SK-N-SH (cell line): ENCODE measurements at regions not wholly inside any gene's neighbourhood (a gene's known extent, or its start where the extent isn't known, plus 50 kb on each side); places are given as distances from the start of the nearest gene placed in this dataset.
A peak's percentile ranks its signal among the peaks of the same experiment; 100 is the strongest.
"Not testable (repeated sequence)": the region's sequence is repeated elsewhere in the genome, so short reads cannot be mapped to it uniquely, and the experiment has no call there.

Experiments
- CTCF ChIA-PET: fragments of 300-600, 350-600 bp; formaldehyde crosslinking; extraction: SDS; loops from one replicate; lab custom pipeline; 2021; lab: Yijun Ruan, JAX
- POLR2A ChIA-PET: fragments of 350-600 bp; sonication (Branson Sonifier 250); formaldehyde crosslinking; extraction: SDS; loops from one replicate; lab custom pipeline; 2020; ENCODE audit warnings: antibody characterized with exemption, inconsistent platforms; lab: Yijun Ruan, JAX
- DNase-seq: peaks from one replicate; pipeline ENCODE4 v3.0.0; 2012
- H2AFZ ChIP-seq: fragments of 200-600 bp; sonication (generic); 2 replicates; pipeline ENCODE4 v1.8.1; 2016; ENCODE audit warnings: antibody characterized with exemption, mild to moderate bottlenecking, low read depth
- H3F3A ChIP-seq: fragments of 200-600 bp; sonication (generic); replicated peaks from 2 replicates; pipeline ENCODE3; 2016; ENCODE audit warnings: antibody characterized with exemption, mild to moderate bottlenecking; ENCODE audit not compliant: insufficient read depth
- H3K27ac ChIP-seq, 2 experiments: fragments of 200-500 bp in 1 of 2; fragments of 200-600 bp in 1 of 2; sonication (Bioruptor generic) in 1 of 2; sonication (generic), shearing (Covaris generic) in 1 of 2; 2 replicates each; pipeline versions ENCODE4 v1.5.1 to v1.6.1; 2014 to 2016; ENCODE audit warnings: low read depth in 2 of 2, inconsistent platforms in 1 of 2, low read length in 1 of 2, mild to moderate bottlenecking in 1 of 2, mixed read lengths in 1 of 2
- H3K27me3 ChIP-seq: fragments of 200-600 bp; sonication (generic), shearing (Covaris generic); 2 replicates; pipeline ENCODE4 v1.6.1; 2016; ENCODE audit warnings: mixed run types; ENCODE audit not compliant: insufficient read depth
- H3K36me3 ChIP-seq, 2 experiments: fragments of 200-500 bp in 1 of 2; fragments of 200-600 bp in 1 of 2; sonication (Bioruptor generic) in 1 of 2; sonication (generic) in 1 of 2; replicated peaks in 1 of 2; 2 replicates each; pipeline versions ENCODE3 to v1.5.1; 2014 to 2016; ENCODE audit warnings: low read length in 1 of 2, mild to moderate bottlenecking in 1 of 2; ENCODE audit not compliant: insufficient read depth in 2 of 2, control insufficient read depth in 1 of 2
- H3K4me1 ChIP-seq, 2 experiments: fragments of 200-500 bp in 1 of 2; fragments of 200-600 bp in 1 of 2; sonication (Bioruptor generic) in 1 of 2; sonication (generic), shearing (Covaris generic) in 1 of 2; 2 replicates each; pipeline versions ENCODE4 v1.5.1 to v1.6.1; 2014 to 2016; ENCODE audit warnings: low read depth in 1 of 2, low read length in 1 of 2, mixed run types in 1 of 2; ENCODE audit not compliant: insufficient read depth in 2 of 2, control insufficient read depth in 1 of 2
- H3K4me2 ChIP-seq: fragments of 200-600 bp; sonication (generic), shearing (Covaris generic); 2 replicates; pipeline ENCODE4 v1.6.1; 2017; ENCODE audit warnings: mixed run types
- H3K4me3 ChIP-seq, 2 experiments: fragments of 200-500 bp in 1 of 2; fragments of 200-600 bp in 1 of 2; sonication (Bioruptor generic) in 1 of 2; sonication (generic), shearing (Covaris generic) in 1 of 2; 2 replicates each; pipeline versions ENCODE4 v1.5.1 to v1.8.1; 2014 to 2016; ENCODE audit warnings: low read depth in 2 of 2, inconsistent platforms in 1 of 2, low read length in 1 of 2, mild to moderate bottlenecking in 1 of 2, mixed read lengths in 1 of 2, moderate library complexity in 1 of 2
- H3K79me2 ChIP-seq: fragments of 200-600 bp; sonication (generic); 2 replicates; pipeline ENCODE4 v1.8.1; 2017; ENCODE audit warnings: mild to moderate bottlenecking; ENCODE audit not compliant: insufficient read depth
- H3K9ac ChIP-seq: fragments of 200-600 bp; sonication (generic); 2 replicates; pipeline ENCODE4 v1.6.1; 2017; ENCODE audit warnings: mixed run types
- H3K9me2 ChIP-seq: fragments of 200-600 bp; sonication (generic); 2 replicates; pipeline ENCODE4 v1.6.1; 2017; ENCODE audit warnings: mixed run types
- H3K9me3 ChIP-seq: fragments of 200-600 bp; sonication (generic); 2 replicates; pipeline ENCODE4 v1.6.1; 2017; ENCODE audit warnings: mixed run types, mild to moderate bottlenecking, moderate library complexity
- H4K20me1 ChIP-seq: fragments of 200-600 bp; sonication (generic); 2 replicates; pipeline ENCODE4 v1.6.1; 2017; ENCODE audit warnings: mild to moderate bottlenecking, mixed run types; ENCODE audit not compliant: insufficient read depth
- CTCF ChIP-seq: fragments of 200-600 bp; sonication (generic); IDR thresholded peaks from 2 replicates; pipeline ENCODE4 v1.6.1; 2017; ENCODE audit warnings: antibody characterized with exemption, mild to moderate bottlenecking, moderate library complexity
- ELF1 ChIP-seq: IDR thresholded peaks from 2 replicates; pipeline ENCODE4 v1.4.0; 2012
- GATA2 ChIP-seq: sonication (generic); formaldehyde crosslinking; IDR thresholded peaks from 2 replicates; pipeline ENCODE4 v1.5.0; 2020; ENCODE audit warnings: mild to moderate bottlenecking, missing genetic modification reagents
- NRF1 ChIP-seq: IDR thresholded peaks from 2 replicates; pipeline ENCODE4 v1.6.1; 2012; ENCODE audit warnings: low read depth, mild to moderate bottlenecking, low read length
- RAD21 ChIP-seq: IDR thresholded peaks from 2 replicates; pipeline ENCODE4 v1.6.1; 2012; ENCODE audit warnings: mild to moderate bottlenecking, low read length
- RFX5 ChIP-seq: IDR thresholded peaks from 2 replicates; pipeline ENCODE4 v1.6.1; 2012; ENCODE audit warnings: mild to moderate bottlenecking, improper control_type of control experiment, low read length
- SIN3A ChIP-seq: IDR thresholded peaks from 2 replicates; pipeline ENCODE4 v1.6.1; 2012; ENCODE audit warnings: low read depth, mild to moderate bottlenecking, low read length, moderate library complexity, borderline replicate concordance
- TAF1 ChIP-seq: IDR thresholded peaks from 2 replicates; pipeline ENCODE4 v1.6.1; 2012; ENCODE audit warnings: low read depth, mild to moderate bottlenecking, low read length, moderate library complexity, borderline replicate concordance
- WGBS: methylation state at CpG from one replicate; pipeline ENCODE4 v1.1.6; 2017; ENCODE audit warnings: low lambda C conversion rate; 5-methylcytosine and 5-hydroxymethylcytosine counted together

GRCh38 chr5:126284977-126285696, 138.1 kb upstream of the GRAMD2B start:
- no peaks in the 10 kb centered on the region for H4K20me1 ChIP-seq
- WGBS, result 59% methylated on average over 6 of the region's 6 CpGs
- ChIA-PET POLR2A (no interaction called here), CTCF (no interaction called here)
- H3K4me1 ChIP-seq, result no peaks in the 10 kb centered on the region; a peak in 2 of 4 replicates
- H3K36me3 ChIP-seq, result no peaks in the 10 kb centered on the region
- no peak overlapping the region for H3K27ac ChIP-seq
- H2AFZ ChIP-seq, result no peak overlapping the region
- H3K4me3 ChIP-seq, result no peak overlapping the region
- H3F3A ChIP-seq, result no peaks in the 10 kb centered on the region
- TF ChIP-seq RFX5 (no peak), TAF1 (no peak), SIN3A (no peak), GATA2 (no peak), ELF1 (no peak)
- H3K4me2 ChIP-seq, result no peak overlapping the region
- H3K27me3 ChIP-seq, result no peaks in the 10 kb centered on the region
- no peaks in the 10 kb centered on the region for H3K79me2 ChIP-seq
- H3K9ac ChIP-seq, result no peak overlapping the region
- DNase-seq, result no peak
- no peaks in the 10 kb centered on the region for H3K9me2 ChIP-seq
- H3K9me3 ChIP-seq, result no peaks in the 10 kb centered on the region; the same call in 1 of the 2 replicates

GRCh38 chr5:126296121-126296520, 127.1 kb upstream of the GRAMD2B start:
- H3K27ac ChIP-seq, H3K9ac ChIP-seq, H3K9me3 ChIP-seq, DNase-seq, H4K20me1 ChIP-seq, POLR2A ChIA-PET, H3K9me2 ChIP-seq, H3K36me3 ChIP-seq, H3K4me3 ChIP-seq, H3K4me1 ChIP-seq, H3K4me2 ChIP-seq, H3K27me3 ChIP-seq, CTCF ChIA-PET, H3F3A ChIP-seq, H3K79me2 ChIP-seq, H2AFZ ChIP-seq: not testable (repeated sequence)
- WGBS, result 58% methylated on average over 2 of the region's 3 CpGs

- H3K36me3 ChIP-seq, result no peaks in the 10 kb centered on the region
- ChIA-PET POLR2A (no interaction called here), CTCF (interaction anchor here (0.6 to 1.4 kb wide), 6 partner anchors 10 to 751 kb away, joined by 3 to 4 read pairs (median 4); no protein-coding TSS in a partner anchor)
- no peaks in the 10 kb centered on the region for H3F3A ChIP-seq
- H3K4me3 ChIP-seq, result no peak overlapping the region
- no peaks in the 10 kb centered on the region for H3K9me3 ChIP-seq
- H3K4me1 ChIP-seq, result no peaks in the 10 kb centered on the region
- TF ChIP-seq RAD21 (peak; percentile 47), CTCF (peak; percentile 14; the same call in 1 of the 2 replicates), NRF1 (no peak)
- no peak overlapping the region for H3K4me2 ChIP-seq
- no peaks in the 10 kb centered on the region for H4K20me1 ChIP-seq
- DNase-seq, result no peak
- no peak overlapping the region for H3K9ac ChIP-seq
- H3K27me3 ChIP-seq, result no peaks in the 10 kb centered on the region
- no peak overlapping the region for H3K27ac ChIP-seq
- no peaks in the 10 kb centered on the region for H3K79me2 ChIP-seq
- WGBS, result 72% methylated on average over 3 of the region's 3 CpGs
- no peaks in the 10 kb centered on the region for H3K9me2 ChIP-seq
- H2AFZ ChIP-seq, result no peak overlapping the region
Measured at GRCh38 chr5:126300293-126300692, 122.9 kb upstream of the GRAMD2B start.
